Upper lobe of left lung (tissue), 4 donors: ENCODE measurements at regions not wholly inside any gene's neighbourhood (a gene's known extent, or its start where the extent isn't known, plus 50 kb on each side); places are given as distances from the start of the nearest gene placed in this dataset.

Source experiments
- POLR2AphosphoS5 ChIP-seq, 2 donors: sonication (generic); formaldehyde crosslinking; IDR thresholded peaks; one replicate each; pipeline ENCODE4 v1.5.1; 2017; ENCODE audit warnings: antibody characterized with exemption in 2 of 2
- TF ChIP-seq, protein P1 (sequence below), 6 experiments: fragments of 450-650 bp in 4 of 6; fragments of 200-600 bp in 2 of 6; sonication (generic) in 2 of 6; IDR thresholded peaks; one replicate each; pipeline ENCODE4 v1.5.1; 2016 to 2019; ENCODE audit warnings: antibody characterized with exemption in 6 of 6

DNA sequence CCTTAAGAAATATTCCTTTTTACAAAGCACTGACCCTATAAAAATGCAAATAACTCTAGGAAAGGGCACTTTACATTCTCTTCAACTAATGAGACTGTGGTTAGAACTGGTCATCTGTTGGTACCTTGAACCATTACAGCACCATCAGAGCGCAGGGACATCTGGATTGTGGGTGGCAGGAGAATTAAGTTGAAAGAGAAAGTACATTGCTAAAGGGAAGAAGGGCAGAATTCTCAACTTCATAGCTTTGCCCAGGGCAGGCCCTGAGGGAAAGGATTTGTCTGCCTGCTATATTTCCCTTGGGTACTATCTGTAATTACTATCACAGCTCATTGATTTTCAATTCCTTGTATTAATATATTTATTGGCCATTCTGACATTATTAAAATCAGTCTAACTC is 196.8 kb downstream of the KLF12 start:
- TF ChIP-seq, protein P1, sequence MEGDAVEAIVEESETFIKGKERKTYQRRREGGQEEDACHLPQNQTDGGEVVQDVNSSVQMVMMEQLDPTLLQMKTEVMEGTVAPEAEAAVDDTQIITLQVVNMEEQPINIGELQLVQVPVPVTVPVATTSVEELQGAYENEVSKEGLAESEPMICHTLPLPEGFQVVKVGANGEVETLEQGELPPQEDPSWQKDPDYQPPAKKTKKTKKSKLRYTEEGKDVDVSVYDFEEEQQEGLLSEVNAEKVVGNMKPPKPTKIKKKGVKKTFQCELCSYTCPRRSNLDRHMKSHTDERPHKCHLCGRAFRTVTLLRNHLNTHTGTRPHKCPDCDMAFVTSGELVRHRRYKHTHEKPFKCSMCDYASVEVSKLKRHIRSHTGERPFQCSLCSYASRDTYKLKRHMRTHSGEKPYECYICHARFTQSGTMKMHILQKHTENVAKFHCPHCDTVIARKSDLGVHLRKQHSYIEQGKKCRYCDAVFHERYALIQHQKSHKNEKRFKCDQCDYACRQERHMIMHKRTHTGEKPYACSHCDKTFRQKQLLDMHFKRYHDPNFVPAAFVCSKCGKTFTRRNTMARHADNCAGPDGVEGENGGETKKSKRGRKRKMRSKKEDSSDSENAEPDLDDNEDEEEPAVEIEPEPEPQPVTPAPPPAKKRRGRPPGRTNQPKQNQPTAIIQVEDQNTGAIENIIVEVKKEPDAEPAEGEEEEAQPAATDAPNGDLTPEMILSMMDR (IDR thresholded peaks at IDR 0.05): no peak
- no peak for TF ChIP-seq POLR2AphosphoS5 (IDR thresholded peaks at IDR 0.05)
